ENCODE measurements at regions not wholly inside any gene's neighbourhood (a gene's known extent, or its start where the extent isn't known, plus 50 kb on each side); places are given as distances from the start of the nearest gene placed in this dataset.

GRCh38 chr6:103080497-103080896, 1687.0 kb downstream of the GRIK2 start (continued):
- TF ChIP-seq IRF3 (IDR thresholded peaks at IDR 0.05; ENCODE audit: low read depth, low read length) = no peak
- TF ChIP-seq MXI1 (IDR thresholded peaks at IDR 0.05; ENCODE audit: low read depth, low read length) = no peak
- TF ChIP-seq MEF2A (IDR thresholded peaks at IDR 0.05; ENCODE audit: borderline replicate concordance, low read depth) = no peak

- no peak for DNase-seq
- Histone ChIP-seq H3K27me3 (ENCODE audit: insufficient read depth) (no peaks in the 10 kb centered on the region), H3K4me3 (ENCODE audit: low read depth in 2 of 2, low read length in 1 of 2) (no peak overlapping the region), H3K27ac (ENCODE audit: low read depth in 2 of 2, low read length in 1 of 2) (no peak overlapping the region), H3K9ac (no peak overlapping the region), H3K4me2 (no peak overlapping the region), H3K79me2 (ENCODE audit: insufficient read depth) (no peaks in the 10 kb centered on the region), H3F3A (replicated peaks; ENCODE audit: insufficient read depth) (no peaks in the 10 kb centered on the region), H4K20me1 (ENCODE audit: insufficient read depth) (no peaks in the 10 kb centered on the region), H3K9me3 (no peaks in the 10 kb centered on the region), H2AFZ (ENCODE audit: low read depth) (no peak overlapping the region), H3K4me1 (ENCODE audit: control insufficient read depth in 1 of 2, insufficient read depth in 2 of 2, low read depth in 1 of 2, low read length in 1 of 2) (no peaks in the 10 kb centered on the region), H3K9me2 (no peaks in the 10 kb centered on the region), H3K36me3 (replicated peaks in 1 of 2; ENCODE audit: control insufficient read depth in 1 of 2, insufficient read depth in 2 of 2, low read length in 1 of 2) (no peaks in the 10 kb centered on the region)
- TF ChIP-seq TAF1 (IDR thresholded peaks at IDR 0.05; ENCODE audit: borderline replicate concordance, low read depth, low read length) (no peak), FOSL2 (IDR thresholded peaks at IDR 0.05; ENCODE audit: borderline replicate concordance, low read depth) (no peak), GATA2 (CRISPR knock-in tag; IDR thresholded peaks at IDR 0.05) (no peak)
- POLR2A ChIA-PET = no interaction called here
- CTCF ChIA-PET = no interaction called here
- 42% methylated on average over 1 of the region's 1 CpG for WGBS (ENCODE audit: low lambda C conversion rate)
These were observed 1686.4 kb downstream of the GRIK2 start for GRCh38 chr6:103079867-103080266.

GRCh38 chr6:103062136-103062535, 1668.6 kb downstream of the GRIK2 start:
- Histone ChIP-seq H3K27ac (ENCODE audit: low read depth in 2 of 2, low read length in 1 of 2) (no peak overlapping the region), H3K36me3 (replicated peaks in 1 of 2; ENCODE audit: control insufficient read depth in 1 of 2, insufficient read depth in 2 of 2, low read length in 1 of 2) (no peaks in the 10 kb centered on the region), H3F3A (replicated peaks; ENCODE audit: insufficient read depth) (no peaks in the 10 kb centered on the region), H3K4me2 (no peak overlapping the region), H3K4me3 (ENCODE audit: low read depth in 2 of 2, low read length in 1 of 2) (no peak overlapping the region), H3K9me2 (no peaks in the 10 kb centered on the region), H3K9ac (no peak overlapping the region), H3K79me2 (ENCODE audit: insufficient read depth) (no peaks in the 10 kb centered on the region), H3K27me3 (ENCODE audit: insufficient read depth) (no peaks in the 10 kb centered on the region), H4K20me1 (ENCODE audit: insufficient read depth) (no peaks in the 10 kb centered on the region), H3K4me1 (ENCODE audit: control insufficient read depth in 1 of 2, insufficient read depth in 2 of 2, low read depth in 1 of 2, low read length in 1 of 2) (no peaks in the 10 kb centered on the region), H3K9me3 (no peaks in the 10 kb centered on the region), H2AFZ (ENCODE audit: low read depth) (no peak overlapping the region)
- 76% methylated on average over 1 of the region's 1 CpG for WGBS (ENCODE audit: low lambda C conversion rate)
- ChIA-PET POLR2A (no interaction called here), CTCF (no interaction called here)
- DNase-seq = no peak
- TF ChIP-seq ZBTB33 (IDR thresholded peaks at IDR 0.05; ENCODE audit: borderline replicate concordance, low read depth) = no peak
- no peak for TF ChIP-seq TEAD4 (IDR thresholded peaks at IDR 0.05; ENCODE audit: borderline replicate concordance, insufficient read depth)
- no peak for TF ChIP-seq NFIC (IDR thresholded peaks at IDR 0.05; ENCODE audit: borderline replicate concordance)
- TF ChIP-seq MXI1 (IDR thresholded peaks at IDR 0.05; ENCODE audit: low read depth, low read length) = no peak
- no peak for TF ChIP-seq CHD2 (IDR thresholded peaks at IDR 0.05; ENCODE audit: low read length, partially characterized antibody)
